PC-9 (cell line): ENCODE measurements at regions not wholly inside any gene's neighbourhood (a gene's known extent, or its start where the extent isn't known, plus 50 kb on each side); places are given as distances from the start of the nearest gene placed in this dataset.

Experiments
- BruUV-seq: library from RNA; stranded (reverse); fragments of 400-500 nt; replicated peaks from 2 replicates; lab custom pipeline; 2021; lab: Mats Ljungman, UMichigan
- CTCF ChIA-PET: fragments of 300-600 bp; sonication (Branson Sonifier 250); formaldehyde crosslinking; loops from one replicate; lab custom pipeline; 2022; ENCODE audit warnings: antibody characterized with exemption; lab: Charles Lee
- POLR2A ChIA-PET: fragments of 300-600 bp; sonication (Branson Sonifier 250); formaldehyde crosslinking; loops from one replicate; lab custom pipeline; 2022; ENCODE audit warnings: antibody characterized with exemption; ENCODE audit not compliant: unreplicated experiment; lab: Charles Lee
- DNase-seq, 2 experiments: peaks; one replicate each; pipeline versions ENCODE4 v3.0.0 to v3.0.0-alpha.2; 2015 to 2022; ENCODE audit warnings: mixed read lengths in 1 of 2
- H2AFZ ChIP-seq: fragments of 200-600 bp; sonication (generic); 2 replicates; pipeline ENCODE4 v1.8.1; 2017; ENCODE audit warnings: antibody characterized with exemption
- H3F3A ChIP-seq: fragments of 200-600 bp; sonication (generic); 2 replicates; pipeline ENCODE4 v1.8.1; 2017; ENCODE audit warnings: antibody characterized with exemption, mild to moderate bottlenecking, low read depth; ENCODE audit not compliant: insufficient read depth
- H3K27ac ChIP-seq: fragments of 200-600 bp; sonication (generic); 2 replicates; pipeline ENCODE4 v1.6.1; 2016; ENCODE audit warnings: mixed run types
- H3K27me3 ChIP-seq: fragments of 200-600 bp; sonication (generic); 2 replicates; pipeline ENCODE4 v1.6.1; 2016; ENCODE audit warnings: low read depth, mixed run types; ENCODE audit not compliant: insufficient read depth
- H3K36me3 ChIP-seq: fragments of 200-600 bp; sonication (generic); 2 replicates; pipeline ENCODE4 v1.6.1; 2016; ENCODE audit warnings: low read depth, mixed run types
- H3K4me1 ChIP-seq: fragments of 200-600 bp; sonication (generic); replicated peaks from 2 replicates; pipeline ENCODE4 v1.6.1; 2016; ENCODE audit warnings: mixed run types; ENCODE audit not compliant: insufficient read depth
- H3K4me2 ChIP-seq: fragments of 200-600 bp; sonication (generic); 2 replicates; pipeline ENCODE4 v1.6.1; 2017; ENCODE audit warnings: mixed run types
- H3K4me3 ChIP-seq: fragments of 200-600 bp; sonication (generic); 2 replicates; pipeline ENCODE4 v1.6.1; 2016; ENCODE audit warnings: mixed run types
- H3K79me2 ChIP-seq: fragments of 200-600 bp; sonication (generic); 2 replicates; pipeline ENCODE4 v1.6.1; 2017; ENCODE audit warnings: low read depth, mixed run types
- H3K9me2 ChIP-seq: fragments of 200-600 bp; sonication (generic); 2 replicates; pipeline ENCODE4 v1.8.1; 2017; ENCODE audit warnings: mild to moderate bottlenecking; ENCODE audit not compliant: insufficient read depth
- H3K9me3 ChIP-seq: fragments of 200-600 bp; sonication (generic); 2 replicates; pipeline ENCODE4 v1.8.1; 2016; ENCODE audit warnings: low read depth; ENCODE audit not compliant: insufficient read depth
- H4K20me1 ChIP-seq: fragments of 200-600 bp; sonication (generic); 2 replicates; pipeline ENCODE4 v1.8.1; 2017; ENCODE audit not compliant: insufficient read depth
- EZH2 ChIP-seq: fragments of 200-600 bp; sonication (generic); IDR thresholded peaks from 2 replicates; pipeline ENCODE4 v1.8.0; 2017; ENCODE audit warnings: antibody characterized with exemption, low read depth
- intact Hi-C: fragments of 100-400 bp; cut with micrococcal nuclease; formaldehyde crosslinking; loops from one replicate; pipeline ENCODE4 v1.10.0; 2022; ENCODE audit not compliant: unreplicated experiment
- TF ChIP-seq, protein P1 (sequence below): fragments of 200-600 bp; sonication (generic); conservative IDR thresholded peaks from 2 replicates; pipeline ENCODE4 v1.6.1; 2017; ENCODE audit warnings: mixed run types, antibody characterized with exemption, mild to moderate bottlenecking, moderate library complexity

DNA sequence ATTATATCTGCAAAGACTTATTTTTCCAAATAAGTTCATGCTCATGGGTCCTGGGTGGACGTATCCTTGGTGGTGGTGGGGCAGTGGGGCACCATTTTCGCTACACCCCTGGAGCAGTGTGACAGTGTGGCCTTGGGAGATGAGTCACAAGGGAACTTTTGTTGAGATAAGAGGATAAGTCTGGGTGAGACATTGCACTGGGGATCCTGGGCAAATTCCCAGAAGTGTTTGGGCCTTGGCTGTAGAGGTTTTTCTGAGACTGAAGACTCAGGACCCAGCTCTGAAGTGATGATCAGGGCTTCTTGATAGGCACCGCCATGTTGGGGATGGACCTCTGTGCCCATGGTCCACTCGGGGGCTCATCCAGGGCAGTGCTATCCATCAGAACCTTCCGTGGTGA is 149.4 kb downstream of the MACROH2A1 start:
- Histone ChIP-seq H3K4me3 (no peak overlapping the region), H3K36me3 (no peaks in the 10 kb centered on the region), H3K27me3 (no peaks in the 10 kb centered on the region), H2AFZ (no peak overlapping the region), H3K4me1 (peaks cover 36% of the 10 kb centered on the region), H4K20me1 (no peaks in the 10 kb centered on the region), H3K79me2 (no peaks in the 10 kb centered on the region), H3K27ac (no peak overlapping the region), H3K9me2 (no peaks in the 10 kb centered on the region), H3F3A (peaks cover 36% of the 10 kb centered on the region), H3K9me3 (no peaks in the 10 kb centered on the region), H3K4me2 (no peak overlapping the region)
- BruUV-seq: no TSS peak
- CTCF ChIA-PET: no interaction called here
- TF ChIP-seq EZH2: no peak
- TF ChIP-seq, protein P1, sequence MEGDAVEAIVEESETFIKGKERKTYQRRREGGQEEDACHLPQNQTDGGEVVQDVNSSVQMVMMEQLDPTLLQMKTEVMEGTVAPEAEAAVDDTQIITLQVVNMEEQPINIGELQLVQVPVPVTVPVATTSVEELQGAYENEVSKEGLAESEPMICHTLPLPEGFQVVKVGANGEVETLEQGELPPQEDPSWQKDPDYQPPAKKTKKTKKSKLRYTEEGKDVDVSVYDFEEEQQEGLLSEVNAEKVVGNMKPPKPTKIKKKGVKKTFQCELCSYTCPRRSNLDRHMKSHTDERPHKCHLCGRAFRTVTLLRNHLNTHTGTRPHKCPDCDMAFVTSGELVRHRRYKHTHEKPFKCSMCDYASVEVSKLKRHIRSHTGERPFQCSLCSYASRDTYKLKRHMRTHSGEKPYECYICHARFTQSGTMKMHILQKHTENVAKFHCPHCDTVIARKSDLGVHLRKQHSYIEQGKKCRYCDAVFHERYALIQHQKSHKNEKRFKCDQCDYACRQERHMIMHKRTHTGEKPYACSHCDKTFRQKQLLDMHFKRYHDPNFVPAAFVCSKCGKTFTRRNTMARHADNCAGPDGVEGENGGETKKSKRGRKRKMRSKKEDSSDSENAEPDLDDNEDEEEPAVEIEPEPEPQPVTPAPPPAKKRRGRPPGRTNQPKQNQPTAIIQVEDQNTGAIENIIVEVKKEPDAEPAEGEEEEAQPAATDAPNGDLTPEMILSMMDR: no peak
- intact Hi-C loops: loop anchor here (5.0 kb wide), 1 partner anchor 53 kb away; no protein-coding TSS in a partner anchor
- no peak for DNase-seq
- POLR2A ChIA-PET: no interaction called here

DNA sequence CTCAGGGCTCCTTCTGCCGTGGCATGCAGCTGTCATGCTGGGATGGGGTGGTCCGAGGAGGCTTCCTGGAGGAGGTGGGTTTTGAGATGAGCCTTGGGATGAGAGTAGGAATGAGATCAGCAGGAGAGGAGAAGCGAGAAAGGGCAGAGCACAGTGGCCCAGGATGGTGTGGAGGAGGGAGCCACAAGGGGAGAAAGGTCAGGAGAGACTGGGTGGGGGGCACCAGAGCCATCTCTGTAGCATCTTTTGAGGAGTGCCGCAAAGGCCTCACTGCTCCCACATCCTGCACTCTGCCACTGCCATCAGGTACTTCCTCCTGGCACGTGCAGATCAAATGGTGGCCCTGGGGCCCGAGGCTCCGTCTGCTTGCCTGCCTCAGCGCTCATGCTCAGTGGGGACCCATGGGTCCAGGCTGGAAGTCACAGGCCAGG is 150.2 kb downstream of the MACROH2A1 start:
- H4K20me1 ChIP-seq: no peaks in the 10 kb centered on the region
- peaks cover 36% of the 10 kb centered on the region for H3F3A ChIP-seq
- no peak overlapping the region for H3K4me2 ChIP-seq
- TF ChIP-seq, protein P1: no peak
- no peak for TF ChIP-seq EZH2
- no peaks in the 10 kb centered on the region for H3K27me3 ChIP-seq
- H3K79me2 ChIP-seq: no peaks in the 10 kb centered on the region
- ChIA-PET POLR2A (no interaction called here), CTCF (no interaction called here)
- no peak for DNase-seq
- H3K9me2 ChIP-seq: no peaks in the 10 kb centered on the region
- peaks cover 37% of the 10 kb centered on the region for H3K4me1 ChIP-seq
- H3K27ac ChIP-seq: no peak overlapping the region
- no peak overlapping the region for H2AFZ ChIP-seq
- no peaks in the 10 kb centered on the region for H3K9me3 ChIP-seq
- no peak overlapping the region for H3K4me3 ChIP-seq
- intact Hi-C loops: loop anchor here (5.0 kb wide), 1 partner anchor 53 kb away; no protein-coding TSS in a partner anchor
- H3K36me3 ChIP-seq: no peaks in the 10 kb centered on the region
- no TSS peak for BruUV-seq

DNA sequence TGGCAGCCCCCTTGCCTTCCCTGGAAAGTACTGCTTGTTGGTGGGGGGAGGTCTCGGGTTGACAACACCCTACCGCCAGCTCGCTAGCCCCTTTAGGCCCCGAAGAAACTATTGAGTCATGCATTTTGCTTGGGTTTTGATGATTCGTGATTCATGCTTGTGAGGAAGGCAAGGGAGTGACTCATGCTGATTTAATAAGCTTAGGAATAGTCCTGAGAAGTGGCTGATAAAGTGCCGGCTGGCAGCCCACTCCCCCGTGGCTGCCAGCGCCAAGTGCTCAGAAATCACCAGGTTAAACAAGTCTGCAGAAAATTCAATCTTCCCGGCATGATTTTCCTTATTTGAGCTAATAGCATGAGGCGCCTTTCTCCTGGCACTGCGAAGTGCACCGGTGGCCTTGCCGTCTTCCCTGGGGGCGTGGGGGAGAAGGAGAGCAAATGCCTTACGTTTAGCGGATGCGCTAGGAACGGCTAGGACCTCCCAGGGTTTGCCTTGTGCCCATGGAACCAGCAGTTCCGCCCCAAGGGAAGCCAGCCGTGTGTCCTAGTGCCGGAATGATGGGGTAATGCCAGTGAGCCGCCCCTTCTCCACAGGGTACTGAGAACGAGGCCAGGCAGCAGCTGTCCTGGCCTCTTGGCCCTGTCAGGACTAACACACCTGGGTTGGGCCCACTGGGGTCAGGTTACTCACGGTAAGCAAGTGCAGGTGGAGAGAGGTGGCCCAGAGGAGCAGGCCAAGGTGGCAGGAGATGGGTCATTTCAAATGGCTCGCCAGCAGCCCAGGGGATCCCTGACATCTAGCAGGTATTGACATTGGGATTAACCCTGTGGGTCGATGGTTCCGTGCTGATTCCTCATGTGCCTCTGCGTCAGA is 151.9 kb downstream of the MACROH2A1 start:
- Histone ChIP-seq H3K4me3 (peak overlapping the region; percentile 47; the same call in 1 of the 2 replicates), H3K4me2 (peak overlapping the region; percentile 75), H3K4me1 (peaks cover 37% of the 10 kb centered on the region), H3K9me2 (0 out of 2 replicates have a peak, but pooled peaks cover 3% of the 10 kb centered on the region), H3F3A (peaks cover 36% of the 10 kb centered on the region), H3K27ac (peak overlapping the region; percentile 88), H3K36me3 (no peaks in the 10 kb centered on the region), H2AFZ (peak overlapping the region; percentile 70), H3K9me3 (no peaks in the 10 kb centered on the region), H4K20me1 (no peaks in the 10 kb centered on the region), H3K27me3 (no peaks in the 10 kb centered on the region), H3K79me2 (no peaks in the 10 kb centered on the region)
- ChIA-PET CTCF (no interaction called here), POLR2A (no interaction called here)
- peak; percentile 31 to 90 for DNase-seq
- intact Hi-C loops: loop anchor here (5.0 kb wide), 1 partner anchor 55 kb away; no protein-coding TSS in a partner anchor
- BruUV-seq: no TSS peak
- TF ChIP-seq, protein P1: no peak
- no peak for TF ChIP-seq EZH2
